ENCODE measurements at regions not wholly inside any gene's neighbourhood (a gene's known extent, or its start where the extent isn't known, plus 50 kb on each side); places are given as distances from the start of the nearest gene placed in this dataset.

GRCh38 chr12:58745348-58746125, 174.8 kb downstream of the LRIG3 start:
- WGBS = 82% methylated on average over 4 of the region's 4 CpGs
- H3K27ac ChIP-seq (ENCODE audit: low read depth in 1 of 2, low read length in 2 of 2) = no peak overlapping the region
- H3K9me3 ChIP-seq (ENCODE audit: control insufficient read depth in 4 of 4, low read length in 3 of 4) = peaks cover 0 to 2% (median 0%) of the 10 kb centered on the region in 4 donors
- no peak for TF ChIP-seq GABPA (IDR thresholded peaks at IDR 0.05 in 1 of 2, conservative IDR thresholded peaks at IDR 0.05 in 1 of 2)
- TF ChIP-seq, protein P1, sequence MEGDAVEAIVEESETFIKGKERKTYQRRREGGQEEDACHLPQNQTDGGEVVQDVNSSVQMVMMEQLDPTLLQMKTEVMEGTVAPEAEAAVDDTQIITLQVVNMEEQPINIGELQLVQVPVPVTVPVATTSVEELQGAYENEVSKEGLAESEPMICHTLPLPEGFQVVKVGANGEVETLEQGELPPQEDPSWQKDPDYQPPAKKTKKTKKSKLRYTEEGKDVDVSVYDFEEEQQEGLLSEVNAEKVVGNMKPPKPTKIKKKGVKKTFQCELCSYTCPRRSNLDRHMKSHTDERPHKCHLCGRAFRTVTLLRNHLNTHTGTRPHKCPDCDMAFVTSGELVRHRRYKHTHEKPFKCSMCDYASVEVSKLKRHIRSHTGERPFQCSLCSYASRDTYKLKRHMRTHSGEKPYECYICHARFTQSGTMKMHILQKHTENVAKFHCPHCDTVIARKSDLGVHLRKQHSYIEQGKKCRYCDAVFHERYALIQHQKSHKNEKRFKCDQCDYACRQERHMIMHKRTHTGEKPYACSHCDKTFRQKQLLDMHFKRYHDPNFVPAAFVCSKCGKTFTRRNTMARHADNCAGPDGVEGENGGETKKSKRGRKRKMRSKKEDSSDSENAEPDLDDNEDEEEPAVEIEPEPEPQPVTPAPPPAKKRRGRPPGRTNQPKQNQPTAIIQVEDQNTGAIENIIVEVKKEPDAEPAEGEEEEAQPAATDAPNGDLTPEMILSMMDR (IDR thresholded peaks at IDR 0.05; ENCODE audit: low read depth, low read length, missing input control) = no peak
- no peak for TF ChIP-seq YY1 (IDR thresholded peaks at IDR 0.05)
- TF ChIP-seq FOXA2 (IDR thresholded peaks at IDR 0.05) = no peak
- TF ChIP-seq TAF1 (conservative IDR thresholded peaks at IDR 0.05) = no peak
- no peak for TF ChIP-seq EGR1 (IDR thresholded peaks at IDR 0.05; ENCODE audit: low read depth in 2 of 2)
- no peak for TF ChIP-seq REST (IDR thresholded peaks at IDR 0.05)
- TF ChIP-seq, protein P2, sequence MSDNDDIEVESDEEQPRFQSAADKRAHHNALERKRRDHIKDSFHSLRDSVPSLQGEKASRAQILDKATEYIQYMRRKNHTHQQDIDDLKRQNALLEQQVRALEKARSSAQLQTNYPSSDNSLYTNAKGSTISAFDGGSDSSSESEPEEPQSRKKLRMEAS (IDR thresholded peaks at IDR 0.05) = no peak
- no peak for TF ChIP-seq JUND (IDR thresholded peaks at IDR 0.05)
- TF ChIP-seq SP1 (IDR thresholded peaks at IDR 0.05) = no peak
- no peak for TF ChIP-seq HNF4G (IDR thresholded peaks at IDR 0.05)
- no peak for TF ChIP-seq HNF4A (conservative IDR thresholded peaks at IDR 0.05)
- TF ChIP-seq FOXA1 (IDR thresholded peaks at IDR 0.05) = no peak
- TF ChIP-seq, protein P3, sequence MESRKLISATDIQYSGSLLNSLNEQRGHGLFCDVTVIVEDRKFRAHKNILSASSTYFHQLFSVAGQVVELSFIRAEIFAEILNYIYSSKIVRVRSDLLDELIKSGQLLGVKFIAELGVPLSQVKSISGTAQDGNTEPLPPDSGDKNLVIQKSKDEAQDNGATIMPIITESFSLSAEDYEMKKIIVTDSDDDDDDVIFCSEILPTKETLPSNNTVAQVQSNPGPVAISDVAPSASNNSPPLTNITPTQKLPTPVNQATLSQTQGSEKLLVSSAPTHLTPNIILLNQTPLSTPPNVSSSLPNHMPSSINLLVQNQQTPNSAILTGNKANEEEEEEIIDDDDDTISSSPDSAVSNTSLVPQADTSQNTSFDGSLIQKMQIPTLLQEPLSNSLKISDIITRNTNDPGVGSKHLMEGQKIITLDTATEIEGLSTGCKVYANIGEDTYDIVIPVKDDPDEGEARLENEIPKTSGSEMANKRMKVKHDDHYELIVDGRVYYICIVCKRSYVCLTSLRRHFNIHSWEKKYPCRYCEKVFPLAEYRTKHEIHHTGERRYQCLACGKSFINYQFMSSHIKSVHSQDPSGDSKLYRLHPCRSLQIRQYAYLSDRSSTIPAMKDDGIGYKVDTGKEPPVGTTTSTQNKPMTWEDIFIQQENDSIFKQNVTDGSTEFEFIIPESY (IDR thresholded peaks at IDR 0.05) = no peak
- TF ChIP-seq RXRA (IDR thresholded peaks at IDR 0.05) = no peak
- TF ChIP-seq, protein P4, sequence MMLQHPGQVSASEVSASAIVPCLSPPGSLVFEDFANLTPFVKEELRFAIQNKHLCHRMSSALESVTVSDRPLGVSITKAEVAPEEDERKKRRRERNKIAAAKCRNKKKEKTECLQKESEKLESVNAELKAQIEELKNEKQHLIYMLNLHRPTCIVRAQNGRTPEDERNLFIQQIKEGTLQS (IDR thresholded peaks at IDR 0.05) = no peak
- TF ChIP-seq RAD21 (IDR thresholded peaks at IDR 0.05) = no peak
- no peak for TF ChIP-seq NR2F2 (IDR thresholded peaks at IDR 0.05)
- no peak for DNase-seq (ENCODE audit: low spot score)
- no peak overlapping the region for H3K9ac ChIP-seq (ENCODE audit: low read depth in 1 of 2, low read length in 2 of 2)
- no peaks in the 10 kb centered on the region for H3K4me1 ChIP-seq (ENCODE audit: control insufficient read depth in 4 of 4, insufficient read depth in 4 of 4, low read length in 3 of 4)
- H3K27me3 ChIP-seq (ENCODE audit: control insufficient read depth in 4 of 4, insufficient read depth in 4 of 4, low read length in 3 of 4) = no peaks in the 10 kb centered on the region
- no peak overlapping the region for H3K4me3 ChIP-seq (ENCODE audit: low read depth in 1 of 3, low read length in 3 of 3)
- H3K36me3 ChIP-seq (ENCODE audit: control insufficient read depth in 4 of 4, insufficient read depth in 3 of 4, low read depth in 1 of 4, low read length in 3 of 4) = no peaks in the 10 kb centered on the region

All from liver (tissue), 8 donors.